ENCODE measurements at regions not wholly inside any gene's neighbourhood (a gene's known extent, or its start where the extent isn't known, plus 50 kb on each side); places are given as distances from the start of the nearest gene placed in this dataset.

DNA sequence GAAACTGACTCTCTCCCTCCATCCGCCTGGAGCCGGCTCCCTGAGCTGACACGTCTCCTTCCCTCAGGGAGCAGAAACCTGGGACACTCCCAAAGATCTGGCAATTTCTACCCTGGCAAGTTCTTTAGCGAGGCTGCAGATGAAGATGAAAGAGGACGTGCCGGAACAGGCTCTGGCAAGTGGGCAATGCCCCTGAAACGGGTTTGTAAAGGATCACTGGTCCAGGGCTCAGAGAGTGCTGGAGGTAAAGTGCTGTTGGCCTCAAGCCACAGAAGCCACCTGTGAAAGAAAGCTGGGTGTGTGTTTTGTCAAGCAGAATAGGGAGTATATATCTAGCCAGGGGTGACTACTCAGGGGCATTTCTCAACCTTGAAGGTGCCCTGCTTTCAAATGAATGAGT is 131.4 kb upstream of the ATP6AP2 start:
- Histone ChIP-seq H3K9me3 (no peaks in the 10 kb centered on the region), H3K4me1 (no peaks in the 10 kb centered on the region), H3K27ac (no peak overlapping the region), H3K4me3 (no peak overlapping the region), H3K4me2 (no peak overlapping the region)
- TF ChIP-seq NFE2L2 (conservative IDR thresholded peaks at IDR 0.05; ENCODE audit: low read length), result no peak
- no peak for TF ChIP-seq KDM1A (IDR thresholded peaks at IDR 0.05; ENCODE audit: low read depth)
- no peak for TF ChIP-seq NPAS2 (CRISPR knock-in tag; IDR thresholded peaks at IDR 0.05; ENCODE audit: borderline replicate concordance)
- no peak for TF ChIP-seq NR3C1 (IDR thresholded peaks at IDR 0.05)
- no peak for TF ChIP-seq POLR2AphosphoS2 (conservative IDR thresholded peaks at IDR 0.05; ENCODE audit: low read length)
- TF ChIP-seq RCOR1 (IDR thresholded peaks at IDR 0.05; ENCODE audit: low read depth, low read length), result no peak
- TF ChIP-seq ZC3H11A (IDR thresholded peaks at IDR 0.05), result no peak
- TF ChIP-seq, protein P1, sequence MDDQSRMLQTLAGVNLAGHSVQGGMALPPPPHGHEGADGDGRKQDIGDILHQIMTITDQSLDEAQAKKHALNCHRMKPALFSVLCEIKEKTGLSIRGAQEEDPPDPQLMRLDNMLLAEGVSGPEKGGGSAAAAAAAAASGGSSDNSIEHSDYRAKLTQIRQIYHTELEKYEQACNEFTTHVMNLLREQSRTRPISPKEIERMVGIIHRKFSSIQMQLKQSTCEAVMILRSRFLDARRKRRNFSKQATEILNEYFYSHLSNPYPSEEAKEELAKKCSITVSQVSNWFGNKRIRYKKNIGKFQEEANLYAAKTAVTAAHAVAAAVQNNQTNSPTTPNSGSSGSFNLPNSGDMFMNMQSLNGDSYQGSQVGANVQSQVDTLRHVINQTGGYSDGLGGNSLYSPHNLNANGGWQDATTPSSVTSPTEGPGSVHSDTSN (IDR thresholded peaks at IDR 0.05), result no peak
- no peak for TF ChIP-seq MAFK (IDR thresholded peaks at IDR 0.05; ENCODE audit: partially characterized antibody)
- no peak for TF ChIP-seq JUN (IDR thresholded peaks at IDR 0.05)
- TF ChIP-seq RNF2 (IDR thresholded peaks at IDR 0.05; ENCODE audit: borderline replicate concordance, low read depth), result no peak
- no peak for TF ChIP-seq EHF (CRISPR knock-in tag; IDR thresholded peaks at IDR 0.05)
- ChIA-PET CTCF (interaction anchor here (1.3 to 2.2 kb wide), 2 partner anchors 20 to 63 kb away, joined by 3 to 8 read pairs; no protein-coding TSS in a partner anchor), POLR2A (no interaction called here)
- no peak for DNase-seq (ENCODE audit: low read depth in 1 of 2, low spot score in 1 of 2)
- no peak for ATAC-seq
- WGBS (ENCODE audit: missing lambda C conversion rate), result 75% methylated on average over 7 of the region's 7 CpGs
- no peak for FAIRE-seq

DNA sequence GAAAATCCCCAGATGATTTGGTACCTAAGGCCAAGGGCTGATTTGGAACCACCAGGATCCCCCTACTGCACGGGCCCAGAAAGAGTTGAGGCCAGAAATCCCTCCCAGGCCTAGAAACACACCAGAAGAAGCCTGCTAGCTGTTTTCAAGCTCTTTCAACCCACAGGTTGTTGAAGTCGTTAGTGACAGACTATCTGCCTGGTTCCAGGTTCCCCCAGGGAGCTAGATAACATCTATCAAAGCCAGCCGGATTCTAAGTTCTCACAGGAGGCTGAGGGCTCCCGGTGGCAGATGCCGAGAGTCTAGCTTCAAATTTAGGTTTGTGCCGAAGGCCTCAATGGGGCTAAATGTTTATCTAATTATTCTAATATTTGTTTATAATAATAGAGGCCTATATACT is 132.0 kb upstream of the ATP6AP2 start:
- no peak for DNase-seq (ENCODE audit: low read depth in 1 of 2, low spot score in 1 of 2)
- 64% methylated on average over 6 of the region's 6 CpGs for WGBS (ENCODE audit: missing lambda C conversion rate)
- TF ChIP-seq MAFK (IDR thresholded peaks at IDR 0.05; ENCODE audit: partially characterized antibody) (no peak), ZFP36 (IDR thresholded peaks at IDR 0.05; ENCODE audit: borderline replicate concordance, partially characterized antibody) (no peak), TP53 (CRISPR knock-in tag; IDR thresholded peaks at IDR 0.05) (no peak), CBX2 (IDR thresholded peaks at IDR 0.05; ENCODE audit: borderline replicate concordance, low read depth) (no peak), SMC3 (IDR thresholded peaks at IDR 0.05) (no peak), EHMT2 (IDR thresholded peaks at IDR 0.05; ENCODE audit: low read depth) (no peak), SREBF2 (IDR thresholded peaks at IDR 0.05) (no peak), ZNF302 (CRISPR knock-in tag; IDR thresholded peaks at IDR 0.05) (no peak), HEYL (CRISPR knock-in tag; IDR thresholded peaks at IDR 0.05) (no peak), POLR2AphosphoS2 (conservative IDR thresholded peaks at IDR 0.05; ENCODE audit: low read length) (no peak), CHD4 (IDR thresholded peaks at IDR 0.05; ENCODE audit: borderline replicate concordance) (no peak)
- TF ChIP-seq, protein P1 (IDR thresholded peaks at IDR 0.05), result no peak
- TF ChIP-seq, protein P2, sequence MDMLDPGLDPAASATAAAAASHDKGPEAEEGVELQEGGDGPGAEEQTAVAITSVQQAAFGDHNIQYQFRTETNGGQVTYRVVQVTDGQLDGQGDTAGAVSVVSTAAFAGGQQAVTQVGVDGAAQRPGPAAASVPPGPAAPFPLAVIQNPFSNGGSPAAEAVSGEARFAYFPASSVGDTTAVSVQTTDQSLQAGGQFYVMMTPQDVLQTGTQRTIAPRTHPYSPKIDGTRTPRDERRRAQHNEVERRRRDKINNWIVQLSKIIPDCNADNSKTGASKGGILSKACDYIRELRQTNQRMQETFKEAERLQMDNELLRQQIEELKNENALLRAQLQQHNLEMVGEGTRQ (IDR thresholded peaks at IDR 0.05), result no peak
- Histone ChIP-seq H3K9me3 (no peaks in the 10 kb centered on the region), H3K4me3 (no peak overlapping the region), H3K27ac (no peak overlapping the region), H3K4me1 (no peaks in the 10 kb centered on the region), H3K4me2 (no peak overlapping the region)
- ATAC-seq, result no peak
- FAIRE-seq, result no peak
- CTCF ChIA-PET, result interaction anchor here (1.3 to 2.2 kb wide), 2 partner anchors 20 to 63 kb away, joined by 3 to 8 read pairs; no protein-coding TSS in a partner anchor
- POLR2A ChIA-PET, result no interaction called here

- CTCF ChIA-PET, result no interaction called here
- Histone ChIP-seq H3K27ac (no peak overlapping the region), H3K4me2 (no peak overlapping the region), H3K9me3 (no peaks in the 10 kb centered on the region), H3K4me3 (no peak overlapping the region), H3K4me1 (no peaks in the 10 kb centered on the region)
- DNase-seq (ENCODE audit: low read depth in 1 of 2, low spot score in 1 of 2), result no peak
- POLR2A ChIA-PET, result no interaction called here
- ATAC-seq, result no peak
- 47% methylated on average over 6 of the region's 6 CpGs for WGBS (ENCODE audit: missing lambda C conversion rate)
- no peak for FAIRE-seq
- TF ChIP-seq MAFK (IDR thresholded peaks at IDR 0.05; ENCODE audit: partially characterized antibody) (no peak), KDM5A (IDR thresholded peaks at IDR 0.05) (no peak), EP300 (IDR thresholded peaks at IDR 0.05) (no peak), ZC3H11A (IDR thresholded peaks at IDR 0.05) (no peak), FOXS1 (CRISPR knock-in tag; IDR thresholded peaks at IDR 0.05) (no peak), HOXB13 (CRISPR knock-in tag; IDR thresholded peaks at IDR 0.05; ENCODE audit: low read depth) (no peak)
- TF ChIP-seq, protein P3, sequence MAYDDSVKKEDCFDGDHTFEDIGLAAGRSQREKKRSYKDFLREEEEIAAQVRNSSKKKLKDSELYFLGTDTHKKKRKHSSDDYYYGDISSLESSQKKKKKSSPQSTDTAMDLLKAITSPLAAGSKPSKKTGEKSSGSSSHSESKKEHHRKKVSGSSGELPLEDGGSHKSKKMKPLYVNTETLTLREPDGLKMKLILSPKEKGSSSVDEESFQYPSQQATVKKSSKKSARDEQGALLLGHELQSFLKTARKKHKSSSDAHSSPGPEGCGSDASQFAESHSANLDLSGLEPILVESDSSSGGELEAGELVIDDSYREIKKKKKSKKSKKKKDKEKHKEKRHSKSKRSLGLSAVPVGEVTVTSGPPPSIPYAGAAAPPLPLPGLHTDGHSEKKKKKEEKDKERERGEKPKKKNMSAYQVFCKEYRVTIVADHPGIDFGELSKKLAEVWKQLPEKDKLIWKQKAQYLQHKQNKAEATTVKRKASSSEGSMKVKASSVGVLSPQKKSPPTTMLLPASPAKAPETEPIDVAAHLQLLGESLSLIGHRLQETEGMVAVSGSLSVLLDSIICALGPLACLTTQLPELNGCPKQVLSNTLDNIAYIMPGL (CRISPR knock-in tag; IDR thresholded peaks at IDR 0.05; ENCODE audit: borderline replicate concordance), result no peak
- TF ChIP-seq, protein P4, sequence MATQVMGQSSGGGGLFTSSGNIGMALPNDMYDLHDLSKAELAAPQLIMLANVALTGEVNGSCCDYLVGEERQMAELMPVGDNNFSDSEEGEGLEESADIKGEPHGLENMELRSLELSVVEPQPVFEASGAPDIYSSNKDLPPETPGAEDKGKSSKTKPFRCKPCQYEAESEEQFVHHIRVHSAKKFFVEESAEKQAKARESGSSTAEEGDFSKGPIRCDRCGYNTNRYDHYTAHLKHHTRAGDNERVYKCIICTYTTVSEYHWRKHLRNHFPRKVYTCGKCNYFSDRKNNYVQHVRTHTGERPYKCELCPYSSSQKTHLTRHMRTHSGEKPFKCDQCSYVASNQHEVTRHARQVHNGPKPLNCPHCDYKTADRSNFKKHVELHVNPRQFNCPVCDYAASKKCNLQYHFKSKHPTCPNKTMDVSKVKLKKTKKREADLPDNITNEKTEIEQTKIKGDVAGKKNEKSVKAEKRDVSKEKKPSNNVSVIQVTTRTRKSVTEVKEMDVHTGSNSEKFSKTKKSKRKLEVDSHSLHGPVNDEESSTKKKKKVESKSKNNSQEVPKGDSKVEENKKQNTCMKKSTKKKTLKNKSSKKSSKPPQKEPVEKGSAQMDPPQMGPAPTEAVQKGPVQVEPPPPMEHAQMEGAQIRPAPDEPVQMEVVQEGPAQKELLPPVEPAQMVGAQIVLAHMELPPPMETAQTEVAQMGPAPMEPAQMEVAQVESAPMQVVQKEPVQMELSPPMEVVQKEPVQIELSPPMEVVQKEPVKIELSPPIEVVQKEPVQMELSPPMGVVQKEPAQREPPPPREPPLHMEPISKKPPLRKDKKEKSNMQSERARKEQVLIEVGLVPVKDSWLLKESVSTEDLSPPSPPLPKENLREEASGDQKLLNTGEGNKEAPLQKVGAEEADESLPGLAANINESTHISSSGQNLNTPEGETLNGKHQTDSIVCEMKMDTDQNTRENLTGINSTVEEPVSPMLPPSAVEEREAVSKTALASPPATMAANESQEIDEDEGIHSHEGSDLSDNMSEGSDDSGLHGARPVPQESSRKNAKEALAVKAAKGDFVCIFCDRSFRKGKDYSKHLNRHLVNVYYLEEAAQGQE (IDR thresholded peaks at IDR 0.05), result no peak
Observed at GRCh38 chrX:40446921-40447320, 133.8 kb upstream of the ATP6AP2 start.
